ENCODE measurements at regions not wholly inside any gene's neighbourhood (a gene's known extent, or its start where the extent isn't known, plus 50 kb on each side); places are given as distances from the start of the nearest gene placed in this dataset.

DNA sequence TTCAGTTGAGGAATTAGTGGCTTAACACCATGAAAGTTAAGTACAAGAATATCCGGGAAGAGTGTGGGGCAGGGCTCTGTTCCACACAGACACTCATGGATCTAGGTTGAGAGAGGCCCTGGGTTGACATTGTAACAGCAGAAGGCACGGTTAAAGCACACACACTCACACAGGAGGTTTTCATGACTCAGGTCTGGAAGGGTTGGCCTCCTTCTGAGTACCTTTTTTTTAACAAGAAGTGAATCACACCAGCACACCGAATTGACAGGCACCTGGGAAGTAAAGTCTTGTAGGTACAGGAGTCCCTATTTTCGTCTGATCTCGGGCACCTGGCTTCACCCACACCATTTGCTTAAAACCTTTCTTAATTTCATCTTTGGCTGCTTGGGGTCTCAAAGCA is 509.4 kb upstream of the ADARB2 start (continued):
- TF ChIP-seq, protein P1, sequence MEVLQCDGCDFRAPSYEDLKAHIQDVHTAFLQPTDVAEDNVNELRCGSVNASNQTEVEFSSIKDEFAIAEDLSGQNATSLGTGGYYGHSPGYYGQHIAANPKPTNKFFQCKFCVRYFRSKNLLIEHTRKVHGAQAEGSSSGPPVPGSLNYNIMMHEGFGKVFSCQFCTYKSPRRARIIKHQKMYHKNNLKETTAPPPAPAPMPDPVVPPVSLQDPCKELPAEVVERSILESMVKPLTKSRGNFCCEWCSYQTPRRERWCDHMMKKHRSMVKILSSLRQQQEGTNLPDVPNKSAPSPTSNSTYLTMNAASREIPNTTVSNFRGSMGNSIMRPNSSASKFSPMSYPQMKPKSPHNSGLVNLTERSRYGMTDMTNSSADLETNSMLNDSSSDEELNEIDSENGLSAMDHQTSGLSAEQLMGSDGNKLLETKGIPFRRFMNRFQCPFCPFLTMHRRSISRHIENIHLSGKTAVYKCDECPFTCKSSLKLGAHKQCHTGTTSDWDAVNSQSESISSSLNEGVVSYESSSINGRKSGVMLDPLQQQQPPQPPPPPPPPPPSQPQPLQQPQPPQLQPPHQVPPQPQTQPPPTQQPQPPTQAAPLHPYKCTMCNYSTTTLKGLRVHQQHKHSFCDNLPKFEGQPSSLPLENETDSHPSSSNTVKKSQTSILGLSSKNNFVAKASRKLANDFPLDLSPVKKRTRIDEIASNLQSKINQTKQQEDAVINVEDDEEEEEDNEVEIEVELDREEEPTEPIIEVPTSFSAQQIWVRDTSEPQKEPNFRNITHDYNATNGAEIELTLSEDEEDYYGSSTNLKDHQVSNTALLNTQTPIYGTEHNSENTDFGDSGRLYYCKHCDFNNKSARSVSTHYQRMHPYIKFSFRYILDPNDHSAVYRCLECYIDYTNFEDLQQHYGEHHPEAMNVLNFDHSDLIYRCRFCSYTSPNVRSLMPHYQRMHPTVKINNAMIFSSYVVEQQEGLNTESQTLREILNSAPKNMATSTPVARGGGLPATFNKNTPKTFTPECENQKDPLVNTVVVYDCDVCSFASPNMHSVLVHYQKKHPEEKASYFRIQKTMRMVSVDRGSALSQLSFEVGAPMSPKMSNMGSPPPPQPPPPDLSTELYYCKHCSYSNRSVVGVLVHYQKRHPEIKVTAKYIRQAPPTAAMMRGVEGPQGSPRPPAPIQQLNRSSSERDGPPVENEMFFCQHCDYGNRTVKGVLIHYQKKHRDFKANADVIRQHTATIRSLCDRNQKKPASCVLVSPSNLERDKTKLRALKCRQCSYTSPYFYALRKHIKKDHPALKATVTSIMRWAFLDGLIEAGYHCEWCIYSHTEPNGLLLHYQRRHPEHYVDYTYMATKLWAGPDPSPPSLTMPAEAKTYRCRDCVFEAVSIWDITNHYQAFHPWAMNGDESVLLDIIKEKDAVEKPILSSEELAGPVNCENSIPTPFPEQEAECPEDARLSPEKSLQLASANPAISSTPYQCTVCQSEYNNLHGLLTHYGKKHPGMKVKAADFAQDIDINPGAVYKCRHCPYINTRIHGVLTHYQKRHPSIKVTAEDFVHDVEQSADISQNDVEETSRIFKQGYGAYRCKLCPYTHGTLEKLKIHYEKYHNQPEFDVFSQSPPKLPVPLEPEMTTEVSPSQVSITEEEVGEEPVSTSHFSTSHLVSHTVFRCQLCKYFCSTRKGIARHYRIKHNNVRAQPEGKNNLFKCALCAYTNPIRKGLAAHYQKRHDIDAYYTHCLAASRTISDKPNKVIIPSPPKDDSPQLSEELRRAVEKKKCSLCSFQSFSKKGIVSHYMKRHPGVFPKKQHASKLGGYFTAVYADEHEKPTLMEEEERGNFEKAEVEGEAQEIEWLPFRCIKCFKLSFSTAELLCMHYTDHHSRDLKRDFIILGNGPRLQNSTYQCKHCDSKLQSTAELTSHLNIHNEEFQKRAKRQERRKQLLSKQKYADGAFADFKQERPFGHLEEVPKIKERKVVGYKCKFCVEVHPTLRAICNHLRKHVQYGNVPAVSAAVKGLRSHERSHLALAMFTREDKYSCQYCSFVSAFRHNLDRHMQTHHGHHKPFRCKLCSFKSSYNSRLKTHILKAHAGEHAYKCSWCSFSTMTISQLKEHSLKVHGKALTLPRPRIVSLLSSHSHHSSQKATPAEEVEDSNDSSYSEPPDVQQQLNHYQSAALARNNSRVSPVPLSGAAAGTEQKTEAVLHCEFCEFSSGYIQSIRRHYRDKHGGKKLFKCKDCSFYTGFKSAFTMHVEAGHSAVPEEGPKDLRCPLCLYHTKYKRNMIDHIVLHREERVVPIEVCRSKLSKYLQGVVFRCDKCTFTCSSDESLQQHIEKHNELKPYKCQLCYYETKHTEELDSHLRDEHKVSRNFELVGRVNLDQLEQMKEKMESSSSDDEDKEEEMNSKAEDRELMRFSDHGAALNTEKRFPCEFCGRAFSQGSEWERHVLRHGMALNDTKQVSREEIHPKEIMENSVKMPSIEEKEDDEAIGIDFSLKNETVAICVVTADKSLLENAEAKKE (CRISPR knock-in tag; IDR thresholded peaks at IDR 0.05) = no peak

DNA sequence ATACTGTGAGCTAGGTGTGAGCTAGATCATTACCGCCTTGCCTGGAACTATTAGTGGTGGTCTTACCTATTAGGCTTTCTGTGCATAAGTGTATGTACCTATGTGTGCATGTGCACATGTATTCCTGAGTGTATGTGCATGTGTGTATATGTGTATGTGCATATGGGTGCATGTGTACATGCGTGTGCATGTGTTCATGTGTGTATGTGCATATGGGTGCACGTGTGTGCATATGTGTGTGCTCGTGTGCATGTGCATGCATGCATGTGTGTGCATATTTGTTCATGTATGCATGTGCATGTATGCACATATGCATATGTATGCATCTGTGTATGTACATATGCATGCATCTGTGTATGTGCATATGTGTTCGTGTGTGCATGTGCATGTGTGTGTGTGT is 508.3 kb upstream of the ADARB2 start:
- H3K79me2 ChIP-seq (replicated peaks; ENCODE audit: insufficient read depth) = no peaks in the 10 kb centered on the region
- H3K4me3 Mint-ChIP-seq = no peak overlapping the region
- H3K9me2 ChIP-seq (ENCODE audit: insufficient read depth) = peaks cover 9% of the 10 kb centered on the region; the same call in 1 of the 2 replicates
- no peaks in the 10 kb centered on the region for H3K27me3 ChIP-seq (ENCODE audit: insufficient read depth)
- peaks cover 1% of the 10 kb centered on the region for H3K27me3 Mint-ChIP-seq (ENCODE audit: insufficient read depth, low read depth, poor library complexity)
- H4K20me1 ChIP-seq (replicated peaks; ENCODE audit: insufficient read depth) = no peaks in the 10 kb centered on the region
- H3K4me3 ChIP-seq = no peak overlapping the region
- ATAC-seq (no peak), DNase-seq (ENCODE audit: low spot score) (no peak)
- no peaks in the 10 kb centered on the region for H3F3A ChIP-seq (replicated peaks; ENCODE audit: low read depth)
- no peaks in the 10 kb centered on the region for H3K36me3 ChIP-seq (ENCODE audit: insufficient read depth)
- H3K9me3 Mint-ChIP-seq = no peaks in the 10 kb centered on the region
- no peaks in the 10 kb centered on the region; the same call in 2 of the 3 replicates for H3K4me1 Mint-ChIP-seq
- H2AFZ ChIP-seq = no peak overlapping the region
- no peak overlapping the region for H3K4me2 ChIP-seq
- no peak overlapping the region for H3K27ac Mint-ChIP-seq
- no peaks in the 10 kb centered on the region for H3K36me3 Mint-ChIP-seq (ENCODE audit: low read depth)
- H3K4me1 ChIP-seq (ENCODE audit: insufficient read depth) = no peaks in the 10 kb centered on the region
- no peak overlapping the region for H3K27ac ChIP-seq (ENCODE audit: low read depth)
- no peak for TF ChIP-seq NANOG (IDR thresholded peaks at IDR 0.05; ENCODE audit: borderline replicate concordance)
- TF ChIP-seq, protein P2, sequence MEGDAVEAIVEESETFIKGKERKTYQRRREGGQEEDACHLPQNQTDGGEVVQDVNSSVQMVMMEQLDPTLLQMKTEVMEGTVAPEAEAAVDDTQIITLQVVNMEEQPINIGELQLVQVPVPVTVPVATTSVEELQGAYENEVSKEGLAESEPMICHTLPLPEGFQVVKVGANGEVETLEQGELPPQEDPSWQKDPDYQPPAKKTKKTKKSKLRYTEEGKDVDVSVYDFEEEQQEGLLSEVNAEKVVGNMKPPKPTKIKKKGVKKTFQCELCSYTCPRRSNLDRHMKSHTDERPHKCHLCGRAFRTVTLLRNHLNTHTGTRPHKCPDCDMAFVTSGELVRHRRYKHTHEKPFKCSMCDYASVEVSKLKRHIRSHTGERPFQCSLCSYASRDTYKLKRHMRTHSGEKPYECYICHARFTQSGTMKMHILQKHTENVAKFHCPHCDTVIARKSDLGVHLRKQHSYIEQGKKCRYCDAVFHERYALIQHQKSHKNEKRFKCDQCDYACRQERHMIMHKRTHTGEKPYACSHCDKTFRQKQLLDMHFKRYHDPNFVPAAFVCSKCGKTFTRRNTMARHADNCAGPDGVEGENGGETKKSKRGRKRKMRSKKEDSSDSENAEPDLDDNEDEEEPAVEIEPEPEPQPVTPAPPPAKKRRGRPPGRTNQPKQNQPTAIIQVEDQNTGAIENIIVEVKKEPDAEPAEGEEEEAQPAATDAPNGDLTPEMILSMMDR (conservative IDR thresholded peaks at IDR 0.05; ENCODE audit: low read depth in 2 of 2) = no peak
- TF ChIP-seq, protein P1 (CRISPR knock-in tag; IDR thresholded peaks at IDR 0.05) = no peak
- TF ChIP-seq POLR2AphosphoS5 (IDR thresholded peaks at IDR 0.05; ENCODE audit: low read depth) = no peak
- no peak for TF ChIP-seq CREB1 (CRISPR knock-in tag; IDR thresholded peaks at IDR 0.05; ENCODE audit: low read depth)
